Loucy (cell line): ENCODE measurements at regions not wholly inside any gene's neighbourhood (a gene's known extent, or its start where the extent isn't known, plus 50 kb on each side); places are given as distances from the start of the nearest gene placed in this dataset.
"Not testable (repeated sequence)": the region's sequence is repeated elsewhere in the genome, so short reads cannot be mapped to it uniquely, and the experiment has no call there.

ENCODE experiments used
- CTCF ChIP-seq: fragments of 200-600 bp; sonication (generic); conservative IDR thresholded peaks from 2 replicates; pipeline ENCODE4 v1.5.1; 2014; ENCODE audit warnings: mild to moderate bottlenecking, antibody characterized with exemption, low read length
- EZH2phosphoT487 ChIP-seq: fragments of 200-600 bp; IDR thresholded peaks from 2 replicates; pipeline ENCODE4 v1.6.1; 2018; ENCODE audit warnings: antibody characterized with exemption, mild to moderate bottlenecking, moderate library complexity, borderline replicate concordance

GRCh38 chr1:144042251-144042650 is 70.5 kb upstream of the FAM72C start:
- TF ChIP-seq CTCF, EZH2phosphoT487: not testable (repeated sequence)
